Right renal pelvis (tissue), 4 donors: ENCODE measurements at regions not wholly inside any gene's neighbourhood (a gene's known extent, or its start where the extent isn't known, plus 50 kb on each side); places are given as distances from the start of the nearest gene placed in this dataset.
"Not testable (repeated sequence)": the region's sequence is repeated elsewhere in the genome, so short reads cannot be mapped to it uniquely, and the experiment has no call there.

Source experiments
- DNase-seq, 4 donors: peaks; one replicate each; pipeline ENCODE4 v3.0.0-alpha.2; 2013; ENCODE audit warnings: low read depth in 4 of 4, low spot score in 3 of 4, missing footprints in 1 of 4

- DNase-seq = no peak
Measured at GRCh38 chr20:5492937-5493336, 117.9 kb downstream of the GPCPD1 start.

DNA sequence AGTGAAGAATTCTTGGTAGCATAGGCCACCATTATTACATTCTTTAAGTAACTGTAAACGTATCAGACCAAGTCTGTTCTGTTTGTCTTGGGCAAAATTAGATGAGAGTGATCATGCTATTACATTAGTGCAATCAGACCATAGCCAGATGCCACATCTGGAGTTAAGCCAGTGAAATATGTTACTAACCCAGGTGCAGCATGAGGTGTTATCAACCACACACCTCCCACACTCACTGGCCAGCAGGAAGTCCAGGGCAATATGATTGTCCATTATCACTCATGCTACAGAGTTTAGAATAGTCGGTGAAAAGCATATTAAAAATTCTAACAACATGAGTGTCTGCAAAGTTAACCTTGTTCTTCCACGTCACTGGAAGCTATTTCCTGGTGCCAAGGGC lies 119.4 kb downstream of the GPCPD1 start:
- no peak for DNase-seq

GRCh38 chr20:5489601-5490000 lies 121.2 kb downstream of the GPCPD1 start:
- no peak for DNase-seq

DNA sequence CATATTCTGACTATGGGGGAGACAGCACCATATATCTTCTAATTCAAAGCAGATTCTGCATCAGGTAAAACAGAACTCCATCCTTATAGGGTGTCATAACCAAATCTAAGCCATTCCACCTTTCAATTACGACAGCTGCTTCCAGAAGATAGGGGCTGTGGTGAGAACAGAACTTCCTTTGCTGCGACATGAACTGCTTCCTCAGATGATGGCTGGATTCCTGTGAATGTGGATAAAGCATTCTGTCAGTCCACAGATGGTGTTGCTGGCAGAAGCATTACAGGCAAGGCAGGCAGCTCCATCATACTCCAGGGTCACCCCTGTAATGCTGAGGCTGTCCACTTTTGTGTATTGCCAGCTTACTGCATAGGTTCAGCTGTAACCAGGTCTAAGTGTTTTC lies 122.0 kb downstream of the GPCPD1 start:
- DNase-seq = no peak

DNA sequence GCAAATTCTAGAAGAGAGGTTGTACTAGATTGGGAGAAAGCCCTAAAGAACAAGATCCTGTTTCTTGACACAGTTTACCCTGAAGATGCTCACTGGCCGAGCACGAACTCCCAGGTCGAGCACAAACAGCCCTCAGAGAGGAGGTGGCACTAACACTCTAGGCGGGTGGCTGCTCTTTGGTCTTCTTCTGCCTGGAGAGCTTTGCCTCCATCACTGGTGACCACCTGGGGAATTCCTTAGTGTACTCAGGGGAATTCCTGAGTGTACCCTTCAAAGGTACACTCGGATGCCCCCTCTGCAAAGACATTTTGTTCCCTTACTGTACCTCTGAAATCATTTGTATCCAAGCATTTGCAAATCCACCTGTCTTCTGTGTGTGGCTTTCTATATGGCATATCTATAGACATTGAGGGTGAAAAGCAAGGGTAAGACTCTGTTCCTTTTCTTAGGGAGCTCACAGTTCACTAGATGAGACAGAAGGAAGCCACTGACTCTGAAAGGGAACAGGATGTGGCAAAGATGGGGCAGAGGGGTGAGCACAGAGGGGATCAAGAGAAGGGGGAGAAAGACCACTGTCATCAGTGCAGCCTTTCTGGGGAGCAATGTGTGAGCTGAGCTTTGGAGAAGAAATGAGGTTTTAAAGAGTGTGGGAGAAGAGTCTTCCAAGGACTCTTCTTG lies 124.3 kb downstream of the GPCPD1 start:
- no peak for DNase-seq

- no peak for DNase-seq
Measured at GRCh38 chr20:5484926-5485325, 125.9 kb downstream of the GPCPD1 start.

- DNase-seq = no peak
Measured at GRCh38 chr20:5484346-5484745, 126.5 kb downstream of the GPCPD1 start.

GRCh38 chr20:5482791-5483190 lies 128.0 kb downstream of the GPCPD1 start:
- no peak for DNase-seq

DNA sequence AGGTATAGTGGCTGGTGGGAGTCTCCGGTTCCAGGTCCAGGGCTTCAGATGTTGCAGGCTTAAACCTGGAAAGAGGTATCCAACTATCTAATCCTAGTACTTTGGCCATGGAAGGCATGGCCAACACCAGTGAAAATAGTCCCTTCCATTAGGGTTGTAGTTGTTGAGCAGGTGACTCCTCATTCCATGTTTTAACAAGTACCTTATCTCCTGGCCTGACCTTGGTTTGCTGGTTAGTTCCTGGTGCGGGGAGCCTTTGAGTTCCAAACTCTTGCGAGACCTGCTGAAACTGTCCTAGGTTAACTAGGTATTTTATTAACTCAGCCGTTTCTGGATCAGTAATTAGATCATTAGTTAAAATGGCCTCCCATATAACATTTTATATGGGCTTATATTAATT lies 128.9 kb downstream of the GPCPD1 start:
- DNase-seq = no peak

DNA sequence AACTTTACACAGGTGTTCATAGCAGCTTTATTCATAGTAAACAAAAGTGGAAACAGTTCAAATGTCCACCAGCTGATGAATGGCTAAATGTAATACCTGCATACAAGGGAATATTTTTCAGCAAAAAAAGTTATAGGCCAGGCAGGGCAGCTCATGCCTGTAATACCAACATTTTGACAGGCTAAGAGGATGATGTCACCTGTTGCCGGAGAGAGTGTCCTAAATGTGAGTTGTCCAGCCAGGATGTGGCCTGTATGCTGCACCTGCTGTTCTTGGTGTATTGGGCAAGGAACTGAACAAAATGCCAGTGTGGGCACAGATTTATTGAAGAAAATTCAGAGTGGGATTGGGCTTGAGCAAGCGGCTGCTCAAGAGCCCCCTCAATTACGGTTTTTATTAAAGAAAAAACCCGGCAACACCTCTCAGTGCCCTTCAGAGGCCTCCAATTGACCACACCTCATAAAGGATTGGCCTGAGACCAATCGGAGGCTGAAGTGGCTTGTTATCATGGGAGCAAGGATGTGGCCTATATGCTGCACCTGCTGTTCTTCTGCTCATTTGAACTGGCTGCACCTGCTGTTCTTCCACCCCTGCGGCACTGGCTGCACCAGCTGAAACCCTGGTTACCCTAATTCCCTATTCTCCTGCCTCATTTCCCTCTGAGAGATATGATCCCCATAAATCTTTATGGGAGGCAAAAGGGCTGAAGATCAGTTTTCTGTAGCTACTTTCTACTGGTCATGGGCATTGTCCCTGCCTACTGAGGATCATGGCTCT lies 129.8 kb downstream of the GPCPD1 start:
- DNase-seq = no peak

DNA sequence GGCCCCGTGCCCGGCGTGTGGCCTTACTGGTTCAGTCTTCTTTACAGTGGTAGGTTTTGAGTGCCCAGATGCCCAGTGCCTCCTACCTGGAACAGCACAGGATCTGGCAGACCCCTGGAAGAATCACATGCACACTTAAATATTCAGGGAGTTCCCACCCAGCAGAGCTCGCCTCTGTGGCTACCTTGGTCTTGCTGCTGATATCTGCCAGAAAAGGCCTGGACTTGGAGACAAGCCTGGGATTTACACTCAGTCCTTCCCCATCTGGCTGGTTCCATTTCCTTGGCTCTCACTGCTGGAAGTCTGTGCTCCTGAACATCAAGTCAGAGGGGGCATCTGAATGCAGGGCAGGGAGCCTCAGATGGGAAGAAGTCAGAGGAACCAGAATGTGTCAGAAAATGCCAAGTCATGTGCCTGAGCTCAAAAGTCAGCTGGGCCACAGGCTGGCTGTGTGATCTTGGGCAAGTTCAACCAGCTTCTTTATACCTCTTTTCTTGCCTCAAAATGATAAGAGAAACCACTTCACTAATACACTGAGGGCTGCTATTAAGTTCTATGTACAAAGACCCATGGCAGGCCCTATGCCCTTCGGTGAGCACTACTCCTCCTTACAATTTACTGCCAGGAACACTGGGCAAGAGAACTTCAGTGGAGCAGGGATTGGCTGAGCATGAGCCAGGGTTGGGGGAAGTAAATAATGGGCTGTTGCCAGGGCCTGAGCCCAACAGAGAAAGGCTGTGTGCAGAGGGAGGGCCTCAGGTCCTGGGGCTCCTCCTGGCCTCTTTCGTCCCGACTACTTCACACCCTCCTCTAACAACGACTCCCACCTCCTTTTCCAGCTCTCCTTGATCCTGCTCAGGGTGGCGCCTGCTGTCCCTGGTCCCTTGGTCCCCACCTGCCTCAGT lies 135.9 kb downstream of the GPCPD1 start:
- no peak for DNase-seq

GRCh38 chr20:5471866-5472265 lies 138.9 kb downstream of the GPCPD1 start:
- not testable (repeated sequence) for DNase-seq

DNA sequence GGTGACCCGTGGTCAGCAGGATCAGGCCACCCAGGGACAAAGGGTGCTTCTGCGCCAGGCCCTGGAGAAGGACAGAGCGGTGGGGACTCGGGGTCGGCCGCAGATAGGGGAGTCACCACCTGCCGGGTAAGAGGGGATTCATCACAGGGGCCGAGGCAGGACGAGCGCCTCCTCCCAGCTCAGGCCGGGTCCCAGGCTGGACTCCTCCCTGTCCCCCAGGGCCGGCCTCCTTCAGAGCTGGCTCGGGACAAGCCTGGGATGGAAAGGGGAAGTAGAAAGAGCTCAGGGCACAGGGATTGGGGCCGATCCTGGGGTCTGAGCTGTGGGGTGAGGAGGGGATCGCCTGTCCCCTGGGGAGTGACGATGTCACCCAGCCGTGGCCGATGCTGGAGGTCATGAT lies 139.4 kb downstream of the GPCPD1 start:
- no peak for DNase-seq

GRCh38 chr20:5470943-5471342 lies 139.9 kb downstream of the GPCPD1 start:
- DNase-seq = no peak

- DNase-seq = no peak
Measured at GRCh38 chr20:5470458-5470857, 140.3 kb downstream of the GPCPD1 start.

DNA sequence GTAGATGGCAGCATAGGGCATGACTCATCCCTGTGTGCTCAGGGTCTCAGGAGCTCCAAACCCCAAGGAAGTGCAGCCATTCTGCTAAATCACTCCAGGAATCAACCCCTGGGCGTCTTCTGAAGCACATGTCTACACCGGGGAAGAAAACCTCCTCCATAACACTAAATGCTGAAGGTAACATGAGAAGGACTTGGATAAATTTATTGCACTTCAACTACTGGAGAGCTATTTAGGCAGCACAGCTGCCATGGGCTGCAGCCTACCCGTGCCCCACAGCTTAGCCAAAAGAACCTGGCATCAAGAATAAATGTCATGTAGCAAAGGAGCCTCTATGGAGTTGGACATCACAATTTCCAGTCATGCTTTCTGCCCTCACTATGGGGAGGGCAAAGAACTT lies 141.7 kb downstream of the GPCPD1 start:
- no peak for DNase-seq

DNA sequence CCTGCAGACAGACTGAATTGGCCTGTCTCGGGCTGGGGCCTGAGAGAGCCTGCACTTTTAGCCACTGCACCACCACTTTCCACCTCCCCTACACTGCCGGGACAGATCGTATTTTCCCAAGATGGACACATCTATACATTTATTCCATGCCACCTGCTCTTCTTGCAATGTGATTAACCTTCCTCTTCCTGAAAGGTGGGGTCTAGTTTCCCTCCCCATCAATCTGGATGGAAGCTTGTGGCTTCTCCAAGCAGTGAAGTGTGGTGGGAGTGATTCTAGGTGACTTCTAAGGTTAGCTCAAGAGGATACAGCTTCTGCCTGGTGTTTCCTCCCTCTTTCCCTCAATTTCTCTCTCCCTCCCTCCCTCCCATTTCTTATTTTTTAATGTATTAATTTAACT lies 143.7 kb downstream of the GPCPD1 start:
- DNase-seq = peak in 1 of 4 donors; percentile 18

DNA sequence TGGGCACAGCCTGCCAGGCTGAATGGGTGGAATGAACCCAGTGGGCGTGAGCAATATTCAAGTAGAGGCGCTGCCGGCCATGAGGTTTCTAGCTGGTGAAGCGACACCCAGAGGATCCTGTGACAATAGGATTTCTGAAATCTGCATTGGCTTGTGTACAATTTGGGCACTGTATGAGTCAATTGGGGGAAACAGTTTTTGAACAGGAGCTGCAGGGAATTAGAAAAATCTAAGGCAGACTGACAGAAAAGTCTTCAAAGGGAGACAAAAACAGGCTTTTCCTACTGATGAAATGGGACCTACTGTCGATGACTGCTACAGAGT lies 145.2 kb downstream of the GPCPD1 start:
- DNase-seq = no peak

DNA sequence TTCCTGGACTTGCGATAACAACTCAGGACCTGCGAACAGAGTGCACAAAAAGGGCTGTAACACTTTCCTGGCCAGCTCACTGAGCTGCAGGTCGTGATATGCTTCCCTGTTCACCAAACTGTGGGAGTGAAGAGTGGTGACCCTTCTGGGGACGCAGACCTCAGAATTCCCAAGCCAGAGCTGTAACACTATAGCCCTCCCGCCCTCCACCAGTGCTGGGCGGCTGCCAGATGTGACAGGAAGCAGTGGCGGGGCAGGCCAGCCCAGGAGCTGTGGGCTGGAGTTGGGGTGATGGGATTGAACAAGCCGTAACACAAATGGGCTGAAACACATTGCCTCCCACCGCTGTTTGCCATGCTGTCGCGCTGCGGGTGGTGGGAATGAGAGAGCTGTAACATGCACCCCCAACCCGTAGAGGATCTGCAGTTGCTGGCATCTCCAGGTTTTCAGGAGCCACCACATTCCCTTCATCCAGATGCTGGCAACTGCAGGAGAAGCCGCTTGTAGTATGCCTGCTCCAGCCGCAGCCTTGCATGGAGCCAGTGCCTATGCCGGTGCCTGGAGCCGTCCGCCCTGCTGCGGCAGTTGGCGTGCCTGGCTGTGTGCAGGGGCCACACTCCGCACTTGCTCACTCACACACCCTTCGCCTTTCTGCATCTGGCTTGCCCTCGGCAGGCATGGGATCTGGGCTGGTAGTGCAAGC lies 145.8 kb downstream of the GPCPD1 start:
- peak in 1 of 4 donors; percentile 4 for DNase-seq

DNA sequence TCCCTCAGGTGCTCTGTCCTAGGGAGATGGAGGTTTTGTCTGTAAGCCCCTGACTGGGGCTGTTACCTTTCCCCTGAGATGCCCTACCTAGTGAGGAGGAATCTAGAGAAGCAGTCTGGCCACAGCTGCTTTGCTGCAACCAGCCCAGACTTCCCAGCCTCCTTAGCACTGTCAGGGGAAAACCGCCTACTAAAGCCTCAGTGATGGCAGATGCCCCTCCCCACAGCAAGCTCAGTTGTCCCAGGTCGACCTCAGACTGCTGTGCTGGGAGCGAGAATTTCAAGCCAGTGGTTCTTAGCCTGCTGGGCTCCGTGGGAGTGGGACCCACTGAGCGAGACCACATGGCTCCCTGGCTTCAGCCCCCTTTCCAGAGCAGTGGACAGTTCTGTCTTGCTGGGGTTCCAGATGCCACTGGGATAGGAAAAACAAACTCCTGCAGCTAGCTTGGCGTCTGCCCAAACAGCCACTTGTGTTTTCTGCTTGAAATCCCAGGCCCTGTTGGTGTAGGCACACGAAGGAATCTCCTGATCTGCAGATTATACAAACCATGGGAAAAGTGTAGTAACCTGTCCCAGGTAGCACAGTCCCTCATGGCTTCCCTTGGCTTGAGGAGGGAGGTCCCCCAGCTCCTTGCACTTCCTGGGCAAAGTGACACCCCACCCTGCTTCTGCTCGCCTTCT lies 146.4 kb upstream of the PROKR2 start:
- no peak for DNase-seq
